ENCODE measurements at regions not wholly inside any gene's neighbourhood (a gene's known extent, or its start where the extent isn't known, plus 50 kb on each side); places are given as distances from the start of the nearest gene placed in this dataset.

GRCh38 chr11:134802116-134802515, 390.1 kb upstream of the B3GAT1 start:
- H3K9me3 Mint-ChIP-seq = no peaks in the 10 kb centered on the region
- H3K4me3 Mint-ChIP-seq = peak overlapping the region in 2 of 3 experiments; percentile 37 to 55
- no peaks in the 10 kb centered on the region for H3K36me3 Mint-ChIP-seq (ENCODE audit: low read depth)
- no peak for TF ChIP-seq CTCF (IDR thresholded peaks at IDR 0.05; ENCODE audit: unreplicated experiment in 3 of 3)
- peak overlapping the region in 2 of 3 experiments; percentile 10 to 85 for H3K27ac Mint-ChIP-seq
- H3K4me1 Mint-ChIP-seq = peaks cover 28% of the 10 kb centered on the region
- H3K27me3 Mint-ChIP-seq (ENCODE audit: low read depth) = peaks cover 10% of the 10 kb centered on the region

- no peaks in the 10 kb centered on the region for H3K36me3 Mint-ChIP-seq (ENCODE audit: low read depth)
- H3K27me3 Mint-ChIP-seq (ENCODE audit: low read depth) = peaks cover 10% of the 10 kb centered on the region
- H3K4me3 Mint-ChIP-seq = peak overlapping the region in 2 of 3 experiments; percentile 29 to 37
- H3K9me3 Mint-ChIP-seq = no peaks in the 10 kb centered on the region
- no peak for TF ChIP-seq CTCF (IDR thresholded peaks at IDR 0.05; ENCODE audit: unreplicated experiment in 3 of 3)
- H3K27ac Mint-ChIP-seq = peak overlapping the region in 2 of 3 experiments; percentile 70 to 85
- peaks cover 28% of the 10 kb centered on the region for H3K4me1 Mint-ChIP-seq
Observed at GRCh38 chr11:134801570-134801969, 389.5 kb upstream of the B3GAT1 start.

- Mint-ChIP-seq H3K27me3 (ENCODE audit: low read depth) (peaks cover 10% of the 10 kb centered on the region), H3K4me3 (peak overlapping the region; percentile 18 to 62 (median 59)), H3K9me3 (no peaks in the 10 kb centered on the region), H3K36me3 (ENCODE audit: low read depth) (no peaks in the 10 kb centered on the region), H3K27ac (peak overlapping the region; percentile 46 to 85 (median 70)), H3K4me1 (peaks cover 28% of the 10 kb centered on the region)
- TF ChIP-seq CTCF (IDR thresholded peaks at IDR 0.05; ENCODE audit: unreplicated experiment in 3 of 3) = no peak
Observed at GRCh38 chr11:134800826-134801225, 388.8 kb upstream of the B3GAT1 start.

- no peak overlapping the region for H3K4me3 Mint-ChIP-seq
- peaks cover 10% of the 10 kb centered on the region for H3K27me3 Mint-ChIP-seq (ENCODE audit: low read depth)
- no peak for TF ChIP-seq CTCF (IDR thresholded peaks at IDR 0.05; ENCODE audit: unreplicated experiment in 3 of 3)
- H3K9me3 Mint-ChIP-seq = no peaks in the 10 kb centered on the region
- H3K36me3 Mint-ChIP-seq (ENCODE audit: low read depth) = no peaks in the 10 kb centered on the region
- H3K27ac Mint-ChIP-seq = peak overlapping the region; percentile 46 to 85 (median 70)
- peaks cover 28% of the 10 kb centered on the region for H3K4me1 Mint-ChIP-seq
Observed at GRCh38 chr11:134800130-134800529, 388.1 kb upstream of the B3GAT1 start.

GRCh38 chr11:134799386-134799785, 387.3 kb upstream of the B3GAT1 start:
- no peak for TF ChIP-seq CTCF (IDR thresholded peaks at IDR 0.05; ENCODE audit: unreplicated experiment in 3 of 3)
- Mint-ChIP-seq H3K27ac (peak overlapping the region in 1 of 3 experiments; percentile 29), H3K9me3 (no peaks in the 10 kb centered on the region), H3K36me3 (ENCODE audit: low read depth) (no peaks in the 10 kb centered on the region), H3K4me1 (peaks cover 28% of the 10 kb centered on the region), H3K4me3 (no peak overlapping the region), H3K27me3 (ENCODE audit: low read depth) (peaks cover 10% of the 10 kb centered on the region)

- peaks cover 28% of the 10 kb centered on the region for H3K4me1 Mint-ChIP-seq
- H3K36me3 Mint-ChIP-seq (ENCODE audit: low read depth) = no peaks in the 10 kb centered on the region
- no peak overlapping the region for H3K27ac Mint-ChIP-seq
- H3K4me3 Mint-ChIP-seq = no peak overlapping the region
- H3K9me3 Mint-ChIP-seq = no peaks in the 10 kb centered on the region
- TF ChIP-seq CTCF (IDR thresholded peaks at IDR 0.05; ENCODE audit: unreplicated experiment in 3 of 3) = no peak
- H3K27me3 Mint-ChIP-seq (ENCODE audit: low read depth) = peaks cover 12% of the 10 kb centered on the region
Observed at GRCh38 chr11:134797411-134798089, 385.5 kb upstream of the B3GAT1 start.

Data from nephron (organoid).